ENCODE measurements at regions not wholly inside any gene's neighbourhood (a gene's known extent, or its start where the extent isn't known, plus 50 kb on each side); places are given as distances from the start of the nearest gene placed in this dataset.

- TF ChIP-seq CTCF (conservative IDR thresholded peaks at IDR 0.05; ENCODE audit: low read length) = no peak
- no peak for TF ChIP-seq EZH2phosphoT487 (IDR thresholded peaks at IDR 0.05; ENCODE audit: borderline replicate concordance)
Measured at GRCh38 chr5:24161559-24161958, 483.2 kb downstream of the CDH10 start.

All from Loucy (cell line).